Esophagus muscularis mucosa (tissue), 3 donors: ENCODE measurements at regions not wholly inside any gene's neighbourhood (a gene's known extent, or its start where the extent isn't known, plus 50 kb on each side); places are given as distances from the start of the nearest gene placed in this dataset.

Experiments
- POLR2A ChIP-seq: fragments of 450-650 bp; IDR thresholded peaks from one replicate; pipeline ENCODE4 v1.6.1; 2017; ENCODE audit warnings: antibody characterized with exemption, moderate library complexity, mild to moderate bottlenecking, low read depth
- TF ChIP-seq, protein P1 (sequence below), 3 experiments: fragments of 200-600 bp in 2 of 3; fragments of 450-650 bp in 1 of 3; sonication (generic) in 2 of 3; IDR thresholded peaks; one replicate each; pipeline ENCODE4 v1.5.1; 2017 to 2019; ENCODE audit warnings: antibody characterized with exemption in 3 of 3, mild to moderate bottlenecking in 2 of 3, moderate library complexity in 1 of 3

DNA sequence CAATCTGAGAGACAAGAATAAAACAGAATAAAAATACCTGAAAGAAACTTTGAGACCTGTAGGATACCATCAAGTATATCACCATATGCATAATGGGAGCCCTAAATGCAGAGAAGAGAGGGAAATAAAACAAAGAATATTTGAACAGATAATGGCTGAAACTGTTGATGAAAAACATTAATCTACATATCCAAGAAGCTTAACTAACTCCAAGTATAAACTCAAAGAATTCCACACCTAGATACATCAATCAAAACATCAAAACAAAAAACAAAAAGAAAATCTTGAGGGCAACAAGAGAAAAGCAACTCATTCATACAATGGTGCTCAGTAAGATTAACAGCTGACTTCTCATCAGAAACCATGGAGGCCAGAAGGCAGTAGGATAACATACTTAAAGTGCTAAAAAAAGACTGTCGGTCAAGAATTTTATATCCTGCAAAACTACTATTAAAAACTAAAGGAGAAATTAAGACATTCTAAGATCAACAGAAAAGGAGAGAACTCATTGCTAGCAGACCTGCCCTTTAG, 101.6 kb downstream of the FOXD1 start:
- no peak for TF ChIP-seq POLR2A
- TF ChIP-seq, protein P1, sequence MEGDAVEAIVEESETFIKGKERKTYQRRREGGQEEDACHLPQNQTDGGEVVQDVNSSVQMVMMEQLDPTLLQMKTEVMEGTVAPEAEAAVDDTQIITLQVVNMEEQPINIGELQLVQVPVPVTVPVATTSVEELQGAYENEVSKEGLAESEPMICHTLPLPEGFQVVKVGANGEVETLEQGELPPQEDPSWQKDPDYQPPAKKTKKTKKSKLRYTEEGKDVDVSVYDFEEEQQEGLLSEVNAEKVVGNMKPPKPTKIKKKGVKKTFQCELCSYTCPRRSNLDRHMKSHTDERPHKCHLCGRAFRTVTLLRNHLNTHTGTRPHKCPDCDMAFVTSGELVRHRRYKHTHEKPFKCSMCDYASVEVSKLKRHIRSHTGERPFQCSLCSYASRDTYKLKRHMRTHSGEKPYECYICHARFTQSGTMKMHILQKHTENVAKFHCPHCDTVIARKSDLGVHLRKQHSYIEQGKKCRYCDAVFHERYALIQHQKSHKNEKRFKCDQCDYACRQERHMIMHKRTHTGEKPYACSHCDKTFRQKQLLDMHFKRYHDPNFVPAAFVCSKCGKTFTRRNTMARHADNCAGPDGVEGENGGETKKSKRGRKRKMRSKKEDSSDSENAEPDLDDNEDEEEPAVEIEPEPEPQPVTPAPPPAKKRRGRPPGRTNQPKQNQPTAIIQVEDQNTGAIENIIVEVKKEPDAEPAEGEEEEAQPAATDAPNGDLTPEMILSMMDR (IDR thresholded peaks at IDR 0.05), result no peak
